ENCODE measurements at regions not wholly inside any gene's neighbourhood (a gene's known extent, or its start where the extent isn't known, plus 50 kb on each side); places are given as distances from the start of the nearest gene placed in this dataset.

- no peak for DNase-seq (ENCODE audit: low read depth)
These were observed 173.2 kb upstream of the GRIP1 start for GRCh38 chr12:66852091-66852490.

- no peak for DNase-seq (ENCODE audit: low read depth)
These were observed 173.9 kb upstream of the GRIP1 start for GRCh38 chr12:66852765-66853164.

GRCh38 chr12:66859751-66860440, 181.0 kb upstream of the GRIP1 start:
- DNase-seq (ENCODE audit: low read depth): peak; percentile 1

GRCh38 chr12:66860752-66861750, 182.2 kb upstream of the GRIP1 start:
- peak; percentile 62 for DNase-seq (ENCODE audit: low read depth)

- DNase-seq (ENCODE audit: low read depth): no peak
These were observed 183.6 kb upstream of the GRIP1 start for GRCh38 chr12:66862356-66862985.

- no peak for DNase-seq (ENCODE audit: low read depth)
These were observed 184.4 kb upstream of the GRIP1 start for GRCh38 chr12:66863276-66863675.

- DNase-seq (ENCODE audit: low read depth): no peak
These were observed 199.0 kb upstream of the GRIP1 start for GRCh38 chr12:66877925-66878324.

- DNase-seq (ENCODE audit: low read depth): no peak
These were observed 200.5 kb upstream of the GRIP1 start for GRCh38 chr12:66879409-66879808.

GRCh38 chr12:66881386-66881785, 202.5 kb upstream of the GRIP1 start:
- DNase-seq (ENCODE audit: low read depth): no peak

GRCh38 chr12:66884091-66884490, 205.2 kb upstream of the GRIP1 start:
- no peak for DNase-seq (ENCODE audit: low read depth)

GRCh38 chr12:66885115-66885875, 206.4 kb upstream of the GRIP1 start:
- DNase-seq (ENCODE audit: low read depth): no peak

- DNase-seq (ENCODE audit: low read depth): no peak
These were observed 217.9 kb upstream of the GRIP1 start for GRCh38 chr12:66896797-66897196.

- no peak for DNase-seq (ENCODE audit: low read depth)
These were observed 220.0 kb upstream of the GRIP1 start for GRCh38 chr12:66898700-66899469.

GRCh38 chr12:66899588-66899987, 220.7 kb upstream of the GRIP1 start:
- DNase-seq (ENCODE audit: low read depth): no peak

- no peak for DNase-seq (ENCODE audit: low read depth)
These were observed 221.7 kb upstream of the GRIP1 start for GRCh38 chr12:66900616-66901015.

- no peak for DNase-seq (ENCODE audit: low read depth)
These were observed 222.5 kb upstream of the GRIP1 start for GRCh38 chr12:66901138-66901932.

- no peak for DNase-seq (ENCODE audit: low read depth)
These were observed 223.1 kb upstream of the GRIP1 start for GRCh38 chr12:66902020-66902419.

GRCh38 chr12:66903782-66904396, 225.0 kb upstream of the GRIP1 start:
- no peak for DNase-seq (ENCODE audit: low read depth)

GRCh38 chr12:66905201-66905600, 226.3 kb upstream of the GRIP1 start:
- DNase-seq (ENCODE audit: low read depth): no peak

Data from ELR (cell line).